SK-N-SH treated with all-trans-retinoic acid at 6 μM for 48 hours (cell line): ENCODE measurements at regions not wholly inside any gene's neighbourhood (a gene's known extent, or its start where the extent isn't known, plus 50 kb on each side); places are given as distances from the start of the nearest gene placed in this dataset.

Experiments
- ZFP3 ChIP-seq: fragments of 250-450 bp; sonication (Bioruptor Pico); IDR thresholded peaks from 2 replicates; pipeline ENCODE4 v1.5.0; 2020; ENCODE audit warnings: mild to moderate bottlenecking, moderate library complexity
- TF ChIP-seq, protein P1 (sequence below): fragments of 250-450 bp; sonication (Bioruptor Pico); IDR thresholded peaks from 2 replicates; pipeline ENCODE4 v1.8.0; 2020; ENCODE audit warnings: mild to moderate bottlenecking, moderate library complexity, borderline replicate concordance
- TF ChIP-seq, protein P2 (sequence below): fragments of 250-450 bp; sonication (Bioruptor Pico); IDR thresholded peaks from 2 replicates; pipeline ENCODE4 v1.5.1; 2020; ENCODE audit warnings: low read depth, mild to moderate bottlenecking, moderate library complexity
- TF ChIP-seq, protein P3 (sequence below): fragments of 250-450 bp; sonication (Bioruptor Pico); IDR thresholded peaks from 2 replicates; pipeline ENCODE4 v1.5.0; 2020; ENCODE audit warnings: mild to moderate bottlenecking, moderate library complexity

DNA sequence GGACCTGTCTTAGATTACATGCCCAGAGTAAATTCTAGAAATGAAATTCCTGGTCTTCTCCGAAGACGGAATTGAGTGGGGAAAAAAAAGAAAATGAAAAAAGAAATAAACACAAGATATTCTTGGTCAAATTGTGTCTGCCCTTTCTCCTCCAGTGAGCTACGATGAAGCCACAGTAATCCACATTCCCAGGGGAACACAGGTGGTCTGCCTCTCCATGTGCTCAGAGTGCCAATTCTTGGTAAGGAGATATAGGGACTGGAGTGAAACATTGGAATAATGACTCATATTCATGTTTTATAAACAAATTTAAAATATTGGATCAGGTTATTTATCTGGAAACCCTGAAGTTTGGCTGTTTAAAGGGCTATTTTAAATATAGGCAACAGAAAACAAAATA, 54.2 kb upstream of the MGST2 start:
- TF ChIP-seq, protein P1, sequence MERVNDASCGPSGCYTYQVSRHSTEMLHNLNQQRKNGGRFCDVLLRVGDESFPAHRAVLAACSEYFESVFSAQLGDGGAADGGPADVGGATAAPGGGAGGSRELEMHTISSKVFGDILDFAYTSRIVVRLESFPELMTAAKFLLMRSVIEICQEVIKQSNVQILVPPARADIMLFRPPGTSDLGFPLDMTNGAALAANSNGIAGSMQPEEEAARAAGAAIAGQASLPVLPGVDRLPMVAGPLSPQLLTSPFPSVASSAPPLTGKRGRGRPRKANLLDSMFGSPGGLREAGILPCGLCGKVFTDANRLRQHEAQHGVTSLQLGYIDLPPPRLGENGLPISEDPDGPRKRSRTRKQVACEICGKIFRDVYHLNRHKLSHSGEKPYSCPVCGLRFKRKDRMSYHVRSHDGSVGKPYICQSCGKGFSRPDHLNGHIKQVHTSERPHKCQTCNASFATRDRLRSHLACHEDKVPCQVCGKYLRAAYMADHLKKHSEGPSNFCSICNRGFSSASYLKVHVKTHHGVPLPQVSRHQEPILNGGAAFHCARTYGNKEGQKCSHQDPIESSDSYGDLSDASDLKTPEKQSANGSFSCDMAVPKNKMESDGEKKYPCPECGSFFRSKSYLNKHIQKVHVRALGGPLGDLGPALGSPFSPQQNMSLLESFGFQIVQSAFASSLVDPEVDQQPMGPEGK (CRISPR knock-in tag) = no peak
- TF ChIP-seq, protein P2, sequence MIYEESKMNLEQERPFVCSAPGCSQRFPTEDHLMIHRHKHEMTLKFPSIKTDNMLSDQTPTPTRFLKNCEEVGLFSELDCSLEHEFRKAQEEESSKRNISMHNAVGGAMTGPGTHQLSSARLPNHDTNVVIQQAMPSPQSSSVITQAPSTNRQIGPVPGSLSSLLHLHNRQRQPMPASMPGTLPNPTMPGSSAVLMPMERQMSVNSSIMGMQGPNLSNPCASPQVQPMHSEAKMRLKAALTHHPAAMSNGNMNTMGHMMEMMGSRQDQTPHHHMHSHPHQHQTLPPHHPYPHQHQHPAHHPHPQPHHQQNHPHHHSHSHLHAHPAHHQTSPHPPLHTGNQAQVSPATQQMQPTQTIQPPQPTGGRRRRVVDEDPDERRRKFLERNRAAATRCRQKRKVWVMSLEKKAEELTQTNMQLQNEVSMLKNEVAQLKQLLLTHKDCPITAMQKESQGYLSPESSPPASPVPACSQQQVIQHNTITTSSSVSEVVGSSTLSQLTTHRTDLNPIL (CRISPR knock-in tag) = no peak
- no peak for TF ChIP-seq ZFP3 (CRISPR knock-in tag)
- TF ChIP-seq, protein P3, sequence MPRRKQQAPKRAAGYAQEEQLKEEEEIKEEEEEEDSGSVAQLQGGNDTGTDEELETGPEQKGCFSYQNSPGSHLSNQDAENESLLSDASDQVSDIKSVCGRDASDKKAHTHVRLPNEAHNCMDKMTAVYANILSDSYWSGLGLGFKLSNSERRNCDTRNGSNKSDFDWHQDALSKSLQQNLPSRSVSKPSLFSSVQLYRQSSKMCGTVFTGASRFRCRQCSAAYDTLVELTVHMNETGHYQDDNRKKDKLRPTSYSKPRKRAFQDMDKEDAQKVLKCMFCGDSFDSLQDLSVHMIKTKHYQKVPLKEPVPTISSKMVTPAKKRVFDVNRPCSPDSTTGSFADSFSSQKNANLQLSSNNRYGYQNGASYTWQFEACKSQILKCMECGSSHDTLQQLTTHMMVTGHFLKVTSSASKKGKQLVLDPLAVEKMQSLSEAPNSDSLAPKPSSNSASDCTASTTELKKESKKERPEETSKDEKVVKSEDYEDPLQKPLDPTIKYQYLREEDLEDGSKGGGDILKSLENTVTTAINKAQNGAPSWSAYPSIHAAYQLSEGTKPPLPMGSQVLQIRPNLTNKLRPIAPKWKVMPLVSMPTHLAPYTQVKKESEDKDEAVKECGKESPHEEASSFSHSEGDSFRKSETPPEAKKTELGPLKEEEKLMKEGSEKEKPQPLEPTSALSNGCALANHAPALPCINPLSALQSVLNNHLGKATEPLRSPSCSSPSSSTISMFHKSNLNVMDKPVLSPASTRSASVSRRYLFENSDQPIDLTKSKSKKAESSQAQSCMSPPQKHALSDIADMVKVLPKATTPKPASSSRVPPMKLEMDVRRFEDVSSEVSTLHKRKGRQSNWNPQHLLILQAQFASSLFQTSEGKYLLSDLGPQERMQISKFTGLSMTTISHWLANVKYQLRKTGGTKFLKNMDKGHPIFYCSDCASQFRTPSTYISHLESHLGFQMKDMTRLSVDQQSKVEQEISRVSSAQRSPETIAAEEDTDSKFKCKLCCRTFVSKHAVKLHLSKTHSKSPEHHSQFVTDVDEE (CRISPR knock-in tag) = no peak
